ENCODE measurements at regions not wholly inside any gene's neighbourhood (a gene's known extent, or its start where the extent isn't known, plus 50 kb on each side); places are given as distances from the start of the nearest gene placed in this dataset.

DNA sequence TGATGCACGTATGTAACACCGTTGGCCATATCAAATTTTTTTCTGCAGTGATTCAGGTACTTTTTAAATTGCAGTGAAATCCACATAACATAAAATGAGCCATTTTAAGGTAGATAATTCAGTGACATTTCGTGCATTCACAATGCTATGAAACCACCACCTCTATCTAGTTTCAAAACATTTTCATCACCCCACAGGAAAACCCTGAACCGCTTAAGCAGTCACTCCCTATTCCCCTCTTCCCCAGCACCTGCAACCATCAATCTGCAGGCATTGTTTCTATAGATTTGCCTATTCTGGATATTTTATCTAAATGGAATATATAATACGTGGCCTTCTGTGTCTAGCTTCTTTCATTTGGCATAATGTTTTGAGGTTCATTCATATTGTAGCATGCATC, 79.2 kb downstream of the BOD1 start:
- H3K36me3 ChIP-seq = no peaks in the 10 kb centered on the region
- no peak overlapping the region for H3K27ac ChIP-seq
- no peaks in the 10 kb centered on the region for H3K9me3 ChIP-seq
- no peak for DNase-seq
- no peak overlapping the region for H3K4me3 ChIP-seq
- TF ChIP-seq, protein P1, sequence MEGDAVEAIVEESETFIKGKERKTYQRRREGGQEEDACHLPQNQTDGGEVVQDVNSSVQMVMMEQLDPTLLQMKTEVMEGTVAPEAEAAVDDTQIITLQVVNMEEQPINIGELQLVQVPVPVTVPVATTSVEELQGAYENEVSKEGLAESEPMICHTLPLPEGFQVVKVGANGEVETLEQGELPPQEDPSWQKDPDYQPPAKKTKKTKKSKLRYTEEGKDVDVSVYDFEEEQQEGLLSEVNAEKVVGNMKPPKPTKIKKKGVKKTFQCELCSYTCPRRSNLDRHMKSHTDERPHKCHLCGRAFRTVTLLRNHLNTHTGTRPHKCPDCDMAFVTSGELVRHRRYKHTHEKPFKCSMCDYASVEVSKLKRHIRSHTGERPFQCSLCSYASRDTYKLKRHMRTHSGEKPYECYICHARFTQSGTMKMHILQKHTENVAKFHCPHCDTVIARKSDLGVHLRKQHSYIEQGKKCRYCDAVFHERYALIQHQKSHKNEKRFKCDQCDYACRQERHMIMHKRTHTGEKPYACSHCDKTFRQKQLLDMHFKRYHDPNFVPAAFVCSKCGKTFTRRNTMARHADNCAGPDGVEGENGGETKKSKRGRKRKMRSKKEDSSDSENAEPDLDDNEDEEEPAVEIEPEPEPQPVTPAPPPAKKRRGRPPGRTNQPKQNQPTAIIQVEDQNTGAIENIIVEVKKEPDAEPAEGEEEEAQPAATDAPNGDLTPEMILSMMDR (IDR thresholded peaks at IDR 0.05) = no peak
- H3K27me3 ChIP-seq = no peaks in the 10 kb centered on the region
- no peaks in the 10 kb centered on the region for H3K4me1 ChIP-seq

DNA sequence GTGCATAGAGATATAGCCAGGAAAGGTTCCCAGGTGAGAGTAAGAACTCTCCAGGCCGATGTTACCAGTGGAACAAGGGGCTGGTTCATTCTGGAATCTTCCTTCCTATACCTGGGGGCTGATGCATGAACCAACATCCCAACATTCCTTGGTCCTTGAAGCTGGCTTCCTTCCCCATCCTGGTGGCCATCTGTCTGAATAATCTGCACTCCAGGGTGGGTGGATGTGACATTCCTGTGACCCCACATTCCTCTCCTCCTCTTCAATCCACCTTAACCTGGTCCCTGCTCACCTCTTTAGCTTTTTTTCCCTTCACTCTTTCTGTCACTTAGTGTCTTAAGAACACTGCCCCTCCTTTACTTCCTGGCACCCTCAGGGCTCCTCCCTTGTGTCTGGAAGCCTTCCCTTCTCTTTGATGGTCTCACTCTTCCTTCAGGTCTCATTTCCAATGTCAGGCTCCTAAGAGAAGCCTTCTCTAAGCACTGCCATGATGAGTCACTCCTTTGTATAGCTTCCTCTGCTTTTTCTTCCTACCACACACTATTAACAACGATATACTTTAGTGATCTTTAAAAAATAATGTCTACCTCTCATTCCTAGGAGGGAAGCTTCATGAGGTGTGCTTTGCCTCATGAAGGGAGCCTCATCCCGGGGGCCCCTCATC, 80.3 kb downstream of the BOD1 start:
- Histone ChIP-seq H3K27ac (no peak overlapping the region), H3K9me3 (no peaks in the 10 kb centered on the region), H3K27me3 (no peaks in the 10 kb centered on the region), H3K4me3 (no peak overlapping the region), H3K36me3 (no peaks in the 10 kb centered on the region), H3K4me1 (no peaks in the 10 kb centered on the region)
- no peak for TF ChIP-seq POLR2A (IDR thresholded peaks at IDR 0.05)
- TF ChIP-seq, protein P1 (IDR thresholded peaks at IDR 0.05) = no peak
- no peak for DNase-seq

DNA sequence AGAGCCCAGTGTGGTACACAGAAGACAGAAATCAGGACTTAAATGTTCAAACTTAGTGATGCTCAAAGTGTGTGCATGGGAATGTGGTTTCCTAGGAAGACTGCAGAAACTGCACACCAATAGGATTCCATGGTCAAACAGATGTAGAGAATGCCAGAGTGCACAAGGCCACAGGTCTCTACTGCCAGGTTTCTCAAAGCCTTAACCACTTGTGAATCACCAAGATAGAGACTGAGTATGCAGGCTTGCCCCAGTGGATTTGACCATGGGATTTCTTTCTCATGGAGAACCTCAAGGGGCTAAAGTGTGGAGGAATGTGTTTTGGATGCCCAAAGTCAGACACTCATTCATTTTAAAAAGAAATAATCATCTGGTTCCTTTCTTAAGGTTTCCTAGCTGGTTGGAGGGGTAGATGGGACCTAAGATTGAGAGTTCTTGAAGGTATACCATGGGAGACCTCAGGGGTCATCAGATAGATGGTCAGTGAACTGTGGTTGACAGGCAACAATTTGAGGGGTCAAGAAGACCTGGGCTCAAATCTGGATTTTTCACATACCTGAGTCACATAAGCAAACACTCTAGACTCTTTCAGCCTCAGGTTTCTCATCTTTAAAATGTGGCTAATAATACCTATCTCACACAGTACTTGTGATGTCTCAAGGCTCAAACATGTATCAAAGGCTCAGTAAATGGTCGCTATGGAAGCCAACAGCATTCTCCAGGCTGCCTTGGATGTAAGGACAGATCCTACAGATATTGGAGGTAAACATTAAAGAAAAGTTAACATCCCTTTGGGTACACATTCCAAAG, 81.1 kb downstream of the BOD1 start:
- Histone ChIP-seq H3K27me3 (no peaks in the 10 kb centered on the region), H3K9me3 (no peaks in the 10 kb centered on the region), H3K27ac (no peak overlapping the region), H3K4me1 (no peaks in the 10 kb centered on the region), H3K4me3 (no peak overlapping the region), H3K36me3 (no peaks in the 10 kb centered on the region)
- no peak for DNase-seq
- no peak for TF ChIP-seq POLR2A (IDR thresholded peaks at IDR 0.05)
- TF ChIP-seq, protein P1 (IDR thresholded peaks at IDR 0.05) = no peak

DNA sequence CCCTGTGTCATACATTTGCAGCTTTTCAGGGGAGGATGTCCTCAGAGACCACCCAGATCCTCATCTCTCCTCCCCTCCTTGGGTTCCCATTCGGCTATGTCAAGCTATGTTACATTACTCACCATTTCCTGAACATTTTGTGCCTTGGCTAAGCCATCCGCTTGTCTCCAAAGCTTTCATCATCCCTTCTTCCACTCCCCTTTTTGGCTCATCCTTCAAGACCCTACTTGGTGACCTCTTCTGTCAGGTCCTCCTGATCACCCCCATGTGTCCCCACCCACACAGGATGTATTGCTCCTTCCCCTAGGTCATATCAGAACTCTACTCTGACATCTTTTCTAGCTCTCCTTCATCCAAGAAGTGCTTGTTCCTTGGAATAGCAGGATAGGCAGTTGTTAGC, 81.8 kb downstream of the BOD1 start:
- Histone ChIP-seq H3K4me3 (no peak overlapping the region), H3K9me3 (no peaks in the 10 kb centered on the region), H3K27me3 (no peaks in the 10 kb centered on the region), H3K36me3 (no peaks in the 10 kb centered on the region), H3K27ac (no peak overlapping the region), H3K4me1 (no peaks in the 10 kb centered on the region)
- TF ChIP-seq, protein P1 (IDR thresholded peaks at IDR 0.05) = no peak
- no peak for TF ChIP-seq POLR2A (IDR thresholded peaks at IDR 0.05)
- DNase-seq = no peak

DNA sequence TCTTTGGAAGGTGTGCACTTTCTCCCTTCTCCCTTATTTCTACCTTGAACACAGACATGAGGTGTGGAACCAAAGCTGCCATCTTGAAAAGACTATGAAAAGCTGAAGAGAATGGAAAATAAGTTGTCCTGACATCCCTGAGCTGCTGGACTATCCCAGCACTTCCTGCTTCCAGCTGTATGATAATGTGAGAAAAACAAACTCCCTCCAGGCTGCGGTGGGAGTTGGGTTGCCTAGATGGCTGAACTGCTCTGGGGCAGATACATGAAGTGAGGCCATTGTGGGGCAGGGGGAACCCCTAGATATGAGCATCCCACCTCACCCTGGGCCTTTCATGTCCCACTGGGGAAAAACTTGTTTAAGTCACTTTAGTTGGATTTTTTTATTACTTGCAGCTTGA, 82.4 kb downstream of the BOD1 start:
- TF ChIP-seq, protein P1 (IDR thresholded peaks at IDR 0.05) = no peak
- TF ChIP-seq POLR2A (IDR thresholded peaks at IDR 0.05) = no peak

More for the DNA sequence above, 82.4 kb downstream of the BOD1 start:
- no peak for DNase-seq
- Histone ChIP-seq H3K4me3 (no peak overlapping the region), H3K9me3 (no peaks in the 10 kb centered on the region), H3K27me3 (no peaks in the 10 kb centered on the region), H3K36me3 (no peaks in the 10 kb centered on the region), H3K4me1 (no peaks in the 10 kb centered on the region), H3K27ac (no peak overlapping the region)
